SW 1271 (cell line): ENCODE measurements at regions not wholly inside any gene's neighbourhood (a gene's known extent, or its start where the extent isn't known, plus 50 kb on each side); places are given as distances from the start of the nearest gene placed in this dataset.
"Not testable (repeated sequence)": the region's sequence is repeated elsewhere in the genome, so short reads cannot be mapped to it uniquely, and the experiment has no call there.

Experiments used
- DNase-seq, 2 experiments: peaks; one replicate each; lab custom pipeline; 2025; lab: John Stamatoyannopoulos, UW

DNA sequence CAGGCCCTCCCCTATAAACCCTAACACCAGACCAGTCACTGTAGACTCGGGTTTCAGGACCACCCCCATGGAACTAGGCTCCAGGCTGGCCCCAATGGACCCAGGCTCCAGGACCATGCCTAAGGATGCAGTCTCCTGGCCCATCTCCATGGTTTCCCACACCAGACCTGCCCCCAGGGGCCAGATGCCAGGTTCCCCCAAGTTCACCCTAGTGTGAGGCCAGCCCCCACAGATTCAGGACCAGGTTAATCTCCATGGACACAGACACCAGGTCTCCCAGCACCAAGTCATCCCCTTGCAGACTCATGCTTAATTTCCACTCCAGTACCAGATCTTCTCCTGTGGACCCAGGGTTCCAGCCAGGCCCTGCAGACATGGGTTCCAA, 103.8 kb upstream of the LANCL2 start:
- DNase-seq: no peak

DNA sequence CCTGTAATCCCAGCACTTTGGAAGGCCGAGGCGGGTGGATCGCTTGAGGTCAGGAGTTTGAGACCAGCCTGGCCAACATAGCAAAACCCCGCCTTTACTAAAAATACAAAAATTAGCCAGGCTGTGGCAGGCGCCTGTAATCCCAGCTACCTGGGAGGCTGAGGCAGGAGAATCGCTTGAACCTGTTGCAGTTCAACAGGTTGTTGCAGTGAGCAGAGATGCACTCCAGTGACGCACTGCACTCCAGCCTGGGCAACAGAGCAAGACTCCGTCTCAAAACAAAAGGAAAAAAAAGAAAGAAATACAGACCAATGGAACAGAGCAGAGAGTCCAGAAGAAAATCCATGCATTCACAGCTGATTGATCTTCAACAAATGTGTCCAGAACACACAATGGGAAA, 99.8 kb upstream of the LANCL2 start:
- DNase-seq: not testable (repeated sequence)

DNA sequence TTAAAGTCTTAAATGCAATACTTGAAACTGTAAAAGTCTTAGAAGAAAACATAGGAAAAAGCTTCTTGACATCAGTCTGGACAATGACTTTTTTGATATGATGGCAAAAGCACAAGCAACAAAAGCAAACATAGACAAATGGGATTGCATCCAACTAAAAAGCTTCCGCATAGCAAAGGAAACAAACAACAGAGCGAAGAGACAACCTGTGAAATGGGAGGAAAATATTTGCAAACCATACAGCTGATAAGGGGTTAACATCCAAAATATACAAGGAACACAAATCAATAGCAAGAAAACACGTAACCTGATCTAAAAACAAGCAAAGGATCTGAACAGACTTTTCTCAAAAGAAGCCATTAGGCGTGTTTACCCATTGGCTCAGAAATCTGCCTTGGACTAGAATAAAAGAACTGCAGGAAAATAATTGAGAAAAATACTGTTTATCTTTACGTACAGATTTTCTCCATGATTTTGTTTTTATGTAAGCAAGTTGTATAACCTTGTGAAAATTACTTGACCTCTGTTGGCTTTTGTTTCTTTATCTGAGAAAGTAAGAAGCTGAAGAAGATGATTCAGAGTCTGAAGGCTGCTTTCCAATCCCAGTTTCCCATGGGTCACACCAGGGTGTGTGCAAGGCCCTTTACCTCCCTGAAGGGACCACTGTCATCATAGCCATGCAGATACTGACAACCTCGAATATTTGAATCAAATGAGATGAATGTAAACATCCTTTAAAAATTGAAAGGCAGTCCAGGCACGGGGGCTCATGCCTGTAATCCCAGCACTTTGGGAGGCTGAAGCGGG, 99.1 kb upstream of the LANCL2 start:
- no peak for DNase-seq

DNA sequence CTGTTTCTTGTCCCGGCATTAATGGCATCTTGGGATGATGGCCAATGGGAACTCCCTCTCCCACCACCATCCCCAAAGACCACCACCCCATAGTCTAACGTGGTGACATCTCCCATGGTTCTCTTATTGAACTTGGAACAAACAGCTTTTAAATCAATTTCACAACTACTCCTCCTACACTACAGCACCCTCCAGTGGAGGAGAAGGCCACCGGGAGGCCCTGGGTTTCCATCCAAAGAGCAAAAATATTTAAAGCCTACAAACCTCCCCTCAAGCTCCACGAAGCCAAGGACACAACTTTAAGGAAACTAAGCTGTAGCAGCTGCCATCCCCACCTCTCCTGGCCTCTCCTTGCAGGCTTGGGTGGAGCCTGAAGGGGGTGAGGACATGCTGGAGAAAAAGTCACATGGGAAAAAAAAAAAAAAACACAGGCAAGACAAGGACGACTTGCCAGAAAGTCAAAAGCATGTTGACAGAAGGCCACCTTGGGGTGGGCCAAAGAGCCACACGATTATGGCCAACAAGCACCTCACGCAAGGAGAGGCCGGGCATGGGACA, 94.0 kb upstream of the LANCL2 start:
- DNase-seq: no peak

DNA sequence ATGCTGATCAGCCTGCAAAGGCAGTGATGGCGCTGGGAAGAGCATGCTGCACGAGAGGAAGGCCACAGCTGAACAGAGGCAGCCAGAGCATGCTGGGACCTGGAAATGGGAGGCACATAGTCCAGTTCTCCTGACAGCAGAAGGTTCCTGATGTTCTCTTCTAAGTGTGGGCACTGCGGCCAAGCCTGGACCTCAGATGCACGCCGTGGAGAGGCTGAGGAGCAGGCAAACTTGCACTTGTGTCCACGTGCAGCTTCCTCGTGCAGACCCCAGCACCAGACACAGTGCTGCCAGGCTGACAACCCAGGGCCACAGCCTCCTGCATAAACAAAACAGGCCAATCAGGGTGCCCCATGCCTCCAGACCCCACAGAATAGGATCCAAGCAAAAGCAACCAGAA, 93.5 kb upstream of the LANCL2 start:
- DNase-seq: no peak

DNA sequence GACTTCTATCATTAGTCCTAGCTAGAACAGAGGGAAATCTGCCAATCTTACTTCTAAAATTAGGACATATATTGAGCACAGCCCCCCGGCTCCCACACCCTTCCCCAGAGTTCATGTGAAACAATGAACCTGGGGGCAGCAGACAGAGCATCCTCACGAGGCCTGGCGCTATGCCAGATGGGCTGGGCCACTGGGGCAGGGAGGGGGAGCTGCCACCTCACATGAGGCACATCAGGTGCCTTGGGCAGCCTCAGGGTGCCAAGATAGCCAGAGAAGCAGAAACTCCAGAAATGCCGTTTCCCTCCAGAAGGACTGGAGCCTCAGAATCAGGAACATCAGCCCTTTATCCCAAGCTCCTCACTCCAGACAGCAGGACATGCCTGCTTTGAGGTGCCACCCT, 92.8 kb upstream of the LANCL2 start:
- no peak for DNase-seq

DNA sequence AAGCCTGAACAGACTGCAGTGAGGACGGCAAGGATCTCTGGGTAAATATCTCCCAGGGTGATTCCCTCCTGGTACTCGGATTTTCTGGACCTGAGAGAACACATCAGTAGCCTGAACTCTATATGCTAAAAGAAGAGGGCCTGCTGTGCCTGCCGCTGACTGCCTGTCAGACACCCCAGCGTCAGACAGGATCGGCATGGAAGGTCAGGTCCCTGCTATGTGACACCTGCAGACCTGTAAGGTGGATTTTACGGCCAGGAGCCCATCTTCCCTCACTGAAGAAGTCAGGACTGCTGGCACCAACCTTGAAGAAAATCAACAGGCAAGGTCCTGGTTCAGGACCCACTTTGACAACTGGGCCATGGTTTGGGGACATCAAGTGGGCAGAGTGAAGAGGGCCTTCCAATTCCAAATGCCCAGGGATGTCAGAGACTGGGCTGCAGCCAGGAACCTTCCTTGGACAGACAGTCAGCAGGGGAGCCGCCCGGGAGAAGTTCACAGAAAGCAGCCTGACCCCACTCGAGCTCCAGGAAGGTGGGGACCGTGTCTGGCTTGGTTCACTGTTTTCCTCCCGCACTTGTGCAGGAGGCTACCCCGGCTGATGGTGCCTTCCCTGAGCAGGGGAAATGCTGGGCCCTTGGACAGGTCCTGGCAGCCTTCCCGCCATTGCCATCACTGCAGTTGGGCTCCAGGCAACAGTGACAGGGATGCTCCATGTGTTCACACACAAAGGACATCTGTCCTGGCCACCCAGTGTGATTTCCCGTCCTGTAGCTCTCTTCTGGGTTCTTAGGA, 91.8 kb upstream of the LANCL2 start:
- DNase-seq: no peak

DNA sequence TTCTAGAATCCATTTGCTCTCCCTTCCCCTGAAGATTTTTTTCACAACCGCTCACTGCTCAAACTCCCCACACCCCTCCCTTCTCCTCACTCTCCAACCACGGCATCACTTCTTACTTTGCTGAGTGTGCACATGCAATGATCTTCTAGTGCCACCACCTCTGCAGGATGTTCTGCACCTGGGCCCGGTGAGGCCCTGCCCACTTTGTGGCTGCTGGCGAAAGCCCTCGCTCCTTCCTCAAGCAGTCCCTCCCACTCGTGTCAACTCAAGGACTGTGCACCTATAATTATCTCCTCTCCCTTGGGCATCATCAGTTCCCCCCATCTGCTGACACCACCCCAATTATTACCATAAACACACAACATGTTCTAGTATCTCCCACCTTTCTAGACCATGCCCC, 91.0 kb upstream of the LANCL2 start:
- no peak for DNase-seq

DNA sequence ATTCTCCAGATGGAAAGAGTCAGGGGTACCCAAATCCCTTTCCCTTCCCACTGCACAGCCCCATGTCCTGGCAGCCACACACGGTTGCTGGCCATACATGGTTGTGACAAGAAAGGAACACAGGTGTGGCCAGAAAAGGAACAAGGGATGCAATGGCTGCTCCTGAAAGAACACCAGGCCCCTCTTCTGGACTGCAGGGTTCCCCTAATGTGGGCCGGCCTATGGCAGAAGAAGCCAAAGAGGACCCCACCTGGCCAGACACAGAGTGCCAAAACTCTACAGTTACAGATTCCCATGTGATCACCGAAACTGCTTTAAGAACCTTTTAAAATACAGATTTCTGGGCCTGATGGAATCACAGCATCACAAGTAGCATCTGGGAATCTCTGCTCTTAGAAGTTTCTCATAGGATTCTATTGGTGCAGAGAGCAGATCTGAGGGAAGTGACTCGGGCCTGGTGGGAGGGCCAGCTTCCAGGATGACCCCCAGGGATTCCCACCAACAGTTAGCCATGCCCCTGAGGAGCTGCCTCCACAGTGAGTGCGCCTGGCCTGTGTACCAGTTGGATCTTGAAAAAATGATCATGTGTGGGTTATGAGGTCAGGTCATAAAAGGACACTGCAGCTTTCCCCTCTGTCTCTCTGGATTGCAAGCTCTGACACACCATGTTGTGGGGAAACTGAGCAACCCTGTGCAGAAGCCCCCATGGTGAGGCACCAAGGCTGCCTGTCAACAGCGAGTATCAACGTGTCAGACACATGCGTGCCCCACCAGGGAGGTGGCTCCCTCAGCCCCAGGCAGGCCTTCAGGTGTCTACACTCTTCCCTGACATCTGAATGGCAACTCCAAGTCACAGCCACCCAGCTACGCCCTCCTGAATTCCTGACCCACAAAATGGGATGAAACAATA, 89.6 kb upstream of the LANCL2 start:
- no peak for DNase-seq

DNA sequence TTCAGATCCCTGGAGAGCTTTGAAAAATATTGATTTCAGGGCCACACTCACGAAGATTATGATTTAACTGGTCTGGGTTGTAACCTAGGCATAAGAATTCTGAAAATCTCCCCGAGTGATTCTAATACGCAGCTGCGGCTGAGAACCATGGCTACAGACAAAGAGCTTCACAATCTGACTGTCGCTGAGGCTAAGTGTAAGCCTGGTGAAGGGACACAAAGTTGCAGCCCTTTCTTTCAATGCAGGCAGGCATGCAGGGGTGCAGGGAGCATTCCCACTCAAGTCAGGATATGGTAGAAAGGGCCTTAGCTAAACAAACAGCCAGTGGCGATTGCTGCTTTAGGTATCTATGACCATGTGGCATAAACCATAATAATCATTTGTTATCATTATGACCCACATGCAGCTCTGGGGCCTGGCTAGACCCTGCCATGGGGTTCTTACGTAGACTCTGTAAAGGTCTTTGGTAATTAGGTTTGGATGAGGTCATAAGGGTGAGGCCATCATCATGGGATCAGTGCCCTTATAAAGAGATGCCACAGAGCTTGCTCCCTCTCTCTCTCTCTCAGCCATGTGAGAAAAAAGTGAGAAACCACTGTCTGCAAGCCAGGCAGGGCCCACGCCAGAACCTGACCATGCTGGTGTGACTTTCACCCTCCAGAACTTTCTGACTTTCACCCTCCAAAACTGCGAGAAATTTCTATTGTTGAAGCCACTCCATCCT, 88.4 kb upstream of the LANCL2 start:
- no peak for DNase-seq

DNA sequence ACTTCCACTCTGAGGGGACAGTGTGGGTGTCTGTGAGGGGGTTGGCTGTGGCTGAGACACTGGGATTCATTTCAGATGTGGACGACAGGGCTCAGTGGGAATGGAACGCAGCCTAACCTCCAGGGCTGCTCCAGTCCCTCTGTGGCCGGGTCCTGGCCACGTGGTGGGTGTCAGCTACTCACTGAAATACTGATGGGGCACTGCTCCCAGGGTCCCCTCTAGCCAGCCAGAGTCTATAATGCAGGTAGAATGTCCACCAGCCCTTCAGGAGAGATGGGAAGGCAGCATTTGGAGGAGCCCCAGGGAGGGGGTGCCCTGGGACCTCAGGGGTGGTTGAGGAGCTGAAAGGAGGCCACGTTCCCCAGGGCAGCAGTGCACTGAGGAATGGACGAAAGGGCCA, 87.2 kb upstream of the LANCL2 start:
- DNase-seq: no peak

DNA sequence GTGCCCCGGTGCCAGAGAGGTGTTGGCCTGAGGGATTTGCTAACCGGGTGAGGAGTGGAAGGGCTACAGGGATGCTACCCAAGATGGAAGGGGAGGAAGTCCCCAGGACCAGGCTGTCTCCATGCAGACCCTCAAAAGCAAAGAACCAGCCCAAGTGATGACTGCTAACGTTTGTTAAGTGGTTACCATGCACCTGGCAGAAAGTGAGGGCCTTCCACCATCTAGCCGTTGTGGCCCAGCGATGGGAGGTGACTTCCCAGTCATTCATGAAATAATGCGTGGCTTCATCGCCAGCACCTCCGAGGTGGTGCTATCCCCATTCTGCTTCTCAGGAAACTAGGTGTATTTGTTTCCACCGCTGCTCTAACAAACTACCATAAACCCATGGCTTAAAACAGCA, 86.8 kb upstream of the LANCL2 start:
- DNase-seq: no peak

DNA sequence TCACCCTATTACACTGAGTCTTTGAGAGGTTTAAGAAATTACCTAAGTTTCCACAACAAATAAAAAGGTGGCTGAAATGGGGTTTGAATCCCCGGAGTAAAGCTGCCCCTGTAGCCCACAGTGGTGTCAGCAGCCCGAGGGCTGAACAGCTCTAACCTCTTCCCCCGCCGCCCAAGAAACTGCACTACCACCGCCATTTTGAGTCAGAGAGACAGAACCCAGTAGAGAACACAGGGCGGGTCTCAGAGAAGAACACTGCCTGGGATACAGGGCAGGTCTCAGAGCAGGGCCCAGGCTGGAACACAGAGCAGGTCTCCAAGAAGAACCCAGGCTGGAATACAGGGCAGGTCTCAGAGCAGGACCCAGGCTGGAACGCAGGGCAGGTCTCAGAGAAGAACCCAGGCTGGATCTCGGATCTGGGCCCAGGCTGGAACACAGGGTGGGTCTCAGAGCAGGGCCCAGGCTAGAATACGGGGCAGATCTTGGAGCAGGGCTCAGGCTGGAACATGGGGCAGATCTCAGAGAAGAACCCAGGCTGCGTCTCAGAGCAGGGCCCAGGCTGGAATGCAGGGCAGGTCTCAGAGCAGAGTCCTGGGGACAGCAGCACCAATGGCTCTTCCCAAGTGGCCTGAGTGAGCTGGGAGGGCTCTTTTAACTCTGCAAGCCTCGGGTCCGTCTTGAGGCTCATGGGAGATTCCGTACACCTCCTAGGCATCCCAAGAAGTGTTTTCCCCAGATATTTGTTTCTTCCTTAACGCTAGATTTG, 85.9 kb upstream of the LANCL2 start:
- DNase-seq: no peak

DNA sequence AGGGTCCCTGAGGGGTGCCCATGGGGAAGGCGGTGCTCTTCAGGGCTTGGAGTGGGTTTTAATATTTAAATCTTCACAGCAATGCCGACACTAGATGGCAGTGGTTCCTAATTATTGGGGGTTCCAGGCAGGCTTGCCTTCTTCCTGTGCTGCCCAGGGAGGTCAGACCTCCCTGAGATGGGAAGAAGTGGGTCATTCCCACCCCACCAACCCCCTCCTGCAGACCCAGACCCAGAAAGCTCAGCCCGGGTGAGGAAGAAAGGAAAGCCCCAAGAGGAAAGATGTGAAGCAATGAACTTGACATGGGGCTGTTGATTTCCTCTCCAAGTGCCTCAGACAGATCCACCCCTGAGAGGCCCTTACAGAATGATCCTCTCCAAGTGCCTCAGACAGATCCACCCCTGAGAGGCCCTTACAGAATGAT, 85.1 kb upstream of the LANCL2 start:
- peak; percentile 28 to 49 for DNase-seq

DNA sequence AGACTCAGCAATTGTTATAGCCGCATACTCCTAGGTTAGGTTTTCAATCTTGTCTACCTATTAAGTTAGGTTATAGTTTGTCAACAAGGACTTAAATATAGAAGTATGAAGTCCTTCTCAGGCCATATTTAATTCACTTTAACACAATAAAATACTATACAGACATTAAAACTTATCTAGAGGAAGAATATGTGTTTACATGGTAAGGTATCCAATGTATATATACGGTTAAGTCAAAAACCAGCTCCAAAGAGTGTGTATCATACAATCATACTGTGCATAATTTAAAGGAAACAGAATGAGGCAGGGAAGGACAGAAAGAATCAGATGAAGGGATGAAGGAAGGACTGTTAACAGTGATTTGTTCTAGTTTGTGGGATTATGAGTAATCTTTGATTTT, 79.5 kb upstream of the LANCL2 start:
- DNase-seq: no peak

DNA sequence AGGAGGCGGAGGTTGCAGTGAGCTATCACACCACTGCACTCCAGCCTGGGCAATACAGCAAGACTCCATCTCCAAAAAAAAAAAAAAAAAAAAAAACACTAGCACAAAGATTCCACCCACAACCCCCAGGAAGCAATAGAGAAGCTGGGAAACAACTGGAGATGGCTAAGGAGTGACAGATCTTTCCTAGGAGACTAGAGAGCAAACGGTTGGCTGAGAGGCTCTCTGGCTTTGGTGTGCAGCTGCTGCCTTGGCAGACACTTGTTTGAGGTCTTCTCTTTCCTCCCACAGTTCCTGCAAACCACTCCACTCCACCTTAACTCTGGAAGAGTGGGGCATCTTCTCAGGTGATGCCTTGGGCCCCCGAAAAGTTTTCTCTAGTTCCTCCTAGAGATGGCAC, 78.5 kb upstream of the LANCL2 start:
- DNase-seq: no peak

DNA sequence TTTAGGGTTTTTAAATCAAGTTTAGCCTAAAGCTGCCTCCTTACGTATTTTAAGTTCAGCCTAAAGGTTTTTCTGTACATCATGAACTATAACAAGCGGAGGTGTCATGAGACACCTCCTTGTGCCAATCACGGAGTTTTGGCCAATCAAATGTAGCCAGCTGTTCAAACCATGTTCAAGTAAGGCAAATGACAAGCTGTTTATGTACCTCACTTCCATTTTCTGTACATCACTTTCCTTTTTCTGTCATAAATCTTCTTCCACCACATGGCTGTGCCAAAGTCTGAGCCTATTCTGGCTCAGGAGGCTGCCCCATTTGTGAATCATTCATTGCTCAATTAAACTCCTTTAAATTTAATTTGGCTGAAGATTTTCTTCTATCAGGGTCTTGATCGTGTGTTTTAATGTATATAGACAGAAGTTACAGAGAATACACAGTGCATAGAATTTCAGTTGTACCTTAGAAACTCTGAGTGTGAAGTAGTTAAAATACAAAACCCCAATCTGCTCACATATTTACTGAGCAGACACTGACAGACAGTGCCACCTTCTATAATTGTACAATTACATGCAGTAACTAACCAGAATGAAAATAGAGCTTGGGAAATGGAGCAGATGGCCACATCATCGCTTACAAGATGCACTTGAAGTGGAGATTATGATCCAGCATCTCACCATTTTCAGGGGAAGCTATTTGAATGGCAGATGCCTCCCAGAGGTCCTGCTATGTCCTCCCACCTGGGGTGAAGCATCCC, 76.9 kb upstream of the LANCL2 start:
- no peak for DNase-seq

DNA sequence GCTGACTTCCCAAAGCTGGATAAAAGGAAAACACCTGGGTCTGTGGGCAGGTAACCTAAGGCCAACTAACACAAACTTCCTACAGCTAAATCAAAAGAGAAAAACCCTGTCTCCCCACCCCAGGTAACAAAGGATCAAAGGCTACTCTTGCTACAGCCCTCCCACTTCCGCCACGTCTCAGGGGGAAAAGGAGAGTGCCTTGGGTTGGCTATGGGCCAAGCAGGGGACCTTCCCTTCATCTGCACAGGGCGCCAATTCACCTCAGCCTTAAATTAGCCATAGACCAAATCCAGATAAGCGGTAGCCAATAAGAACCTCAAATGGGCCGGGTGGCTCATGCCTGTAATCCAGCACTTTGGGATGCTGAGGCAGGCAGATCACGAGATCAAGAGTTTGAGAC, 69.1 kb upstream of the LANCL2 start:
- no peak for DNase-seq

DNA sequence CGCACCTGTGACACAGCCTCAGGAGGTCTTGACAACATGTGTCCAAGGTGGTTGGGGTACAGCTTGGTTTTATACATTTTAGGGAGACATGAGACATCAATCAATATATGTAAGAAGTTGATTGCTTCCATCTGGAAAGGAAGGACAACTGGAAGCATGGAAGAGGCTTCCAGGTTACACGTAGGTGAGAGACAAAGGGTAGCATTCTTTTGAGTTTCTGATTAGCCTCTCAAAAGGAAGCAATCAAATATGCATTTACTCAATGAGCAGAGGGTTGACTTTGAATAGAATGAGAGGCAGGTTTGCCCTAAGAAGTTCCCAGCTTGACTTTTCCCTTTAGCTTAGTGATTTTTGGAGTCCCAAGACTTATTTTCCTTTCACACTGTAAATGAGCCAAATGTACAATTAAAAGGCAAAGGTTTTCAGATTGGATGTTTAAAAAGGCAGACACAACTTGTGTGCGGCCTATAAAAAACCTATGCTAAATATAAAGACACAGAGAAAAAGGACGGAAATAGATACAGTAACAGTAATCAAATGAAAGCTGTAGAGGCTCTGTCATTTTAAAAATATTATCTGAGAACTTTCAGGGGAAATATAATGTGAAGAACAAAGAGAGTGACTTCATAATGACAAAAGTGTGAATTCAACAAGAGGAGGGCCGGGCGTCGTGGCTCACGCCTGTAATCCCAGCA, 65.7 kb upstream of the LANCL2 start:
- DNase-seq: no peak
